MV-4-11 (cell line): ENCODE measurements at regions not wholly inside any gene's neighbourhood (a gene's known extent, or its start where the extent isn't known, plus 50 kb on each side); places are given as distances from the start of the nearest gene placed in this dataset.
A peak's percentile ranks its signal among the peaks of the same experiment; 100 is the strongest.
"Not testable (repeated sequence)": the region's sequence is repeated elsewhere in the genome, so short reads cannot be mapped to it uniquely, and the experiment has no call there.

Source experiments
- DNase-seq: peaks from one replicate; lab custom pipeline; 2025; lab: John Stamatoyannopoulos, UW

DNA sequence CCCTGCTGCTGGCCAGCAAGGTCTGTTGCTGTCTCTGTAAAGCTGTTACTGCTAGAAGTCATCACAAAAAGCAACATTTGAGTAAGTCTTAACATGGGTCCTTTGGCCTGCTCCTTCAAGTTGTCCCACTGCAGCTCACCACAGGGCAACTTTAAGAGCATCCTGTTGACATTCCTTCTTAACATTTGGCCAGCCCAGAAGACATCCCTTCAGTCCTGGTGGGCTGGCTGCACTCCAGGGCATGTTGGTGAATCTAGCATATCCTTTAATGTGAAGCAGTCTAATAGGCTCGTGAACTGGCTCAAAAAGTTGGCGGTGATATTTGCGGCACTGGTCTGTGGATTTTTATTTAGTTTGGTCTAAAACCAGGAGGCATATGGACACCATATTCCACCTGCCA lies 92.2 kb upstream of the MAML3 start:
- DNase-seq: no peak

DNA sequence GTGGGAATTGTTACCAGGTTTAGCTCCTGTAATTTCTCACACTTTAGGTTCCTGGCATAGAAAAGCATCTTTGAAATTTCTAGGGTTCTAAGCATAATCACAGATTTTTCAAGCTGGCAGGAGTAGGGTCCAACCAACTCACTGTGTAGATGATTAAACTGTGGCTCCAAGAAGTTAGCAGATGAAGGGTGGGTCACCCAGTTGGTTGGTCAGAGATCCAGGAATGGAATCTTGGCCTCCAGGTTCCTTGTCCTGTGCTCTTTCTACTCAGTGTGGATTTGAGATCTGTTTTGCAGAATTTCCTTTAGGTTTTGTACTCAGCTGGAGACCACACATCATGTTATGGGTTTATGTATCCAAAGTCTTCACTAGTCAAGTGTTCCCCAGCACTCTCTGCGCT lies 90.3 kb upstream of the MAML3 start:
- no peak for DNase-seq

DNA sequence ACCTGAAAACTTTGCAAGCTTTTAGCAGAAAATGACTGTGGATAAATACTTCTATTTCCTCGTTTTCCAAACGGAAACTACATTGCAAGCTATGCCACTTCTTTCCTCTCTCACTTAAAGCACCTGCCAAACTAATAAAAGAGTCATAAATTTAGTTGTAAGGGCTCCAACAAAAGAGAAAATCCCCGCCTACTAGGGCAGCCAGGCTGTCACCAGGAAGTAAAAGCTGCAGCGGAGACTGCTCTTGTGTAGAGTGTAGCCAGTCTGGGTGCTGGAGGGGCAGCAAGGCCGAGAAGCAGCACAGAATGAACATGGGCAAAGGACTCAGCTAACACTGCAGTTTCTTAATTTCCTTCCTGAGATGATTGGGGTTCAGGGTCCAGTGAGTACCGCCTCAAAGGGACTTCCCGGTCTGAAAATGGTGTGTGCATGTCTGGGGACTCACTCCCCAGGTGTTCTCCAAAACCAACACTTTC lies 89.3 kb upstream of the MAML3 start:
- DNase-seq: peak; percentile 76

DNA sequence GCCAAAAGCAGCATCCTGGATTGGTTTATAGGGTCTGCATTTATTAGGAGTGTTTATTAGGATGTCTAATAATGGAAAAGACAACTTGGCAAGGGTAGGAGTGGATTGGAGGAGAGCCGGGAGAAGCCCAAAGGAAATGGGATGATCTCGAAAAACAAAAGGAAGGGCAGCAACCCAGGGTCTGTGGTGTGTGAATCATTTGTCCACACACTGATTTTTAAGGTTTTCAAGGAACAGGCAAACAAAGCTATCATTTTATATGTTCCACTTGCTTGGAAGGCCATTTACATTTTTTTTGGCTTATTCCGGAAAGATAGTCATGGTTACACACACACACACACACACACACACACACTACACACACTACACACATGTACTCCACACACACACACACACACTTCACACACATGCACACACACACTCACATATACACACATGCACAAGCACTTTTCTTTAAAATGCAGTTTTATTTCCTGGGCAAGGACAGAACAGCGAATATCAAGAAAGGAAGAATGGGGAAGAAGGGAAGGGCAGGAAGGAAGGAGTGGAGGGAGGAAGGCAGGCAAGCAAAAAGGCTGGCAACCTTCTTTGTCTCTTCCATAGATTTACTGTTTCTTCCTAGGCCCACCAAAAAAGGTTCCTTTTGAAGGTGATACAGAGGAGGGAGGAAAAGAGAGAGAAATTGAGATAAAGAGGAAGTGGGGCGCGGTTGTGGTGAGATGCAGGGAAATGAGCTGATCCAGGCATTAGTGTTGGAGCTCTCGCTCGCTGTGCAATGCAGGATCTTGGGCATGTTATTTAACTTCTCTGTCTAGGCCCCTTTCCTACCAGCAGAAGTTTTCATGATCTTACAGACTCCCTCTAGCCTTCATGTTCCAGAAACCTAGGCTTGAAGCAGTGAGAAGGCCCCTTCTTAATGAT lies 88.6 kb upstream of the MAML3 start:
- peak; percentile 88 for DNase-seq

DNA sequence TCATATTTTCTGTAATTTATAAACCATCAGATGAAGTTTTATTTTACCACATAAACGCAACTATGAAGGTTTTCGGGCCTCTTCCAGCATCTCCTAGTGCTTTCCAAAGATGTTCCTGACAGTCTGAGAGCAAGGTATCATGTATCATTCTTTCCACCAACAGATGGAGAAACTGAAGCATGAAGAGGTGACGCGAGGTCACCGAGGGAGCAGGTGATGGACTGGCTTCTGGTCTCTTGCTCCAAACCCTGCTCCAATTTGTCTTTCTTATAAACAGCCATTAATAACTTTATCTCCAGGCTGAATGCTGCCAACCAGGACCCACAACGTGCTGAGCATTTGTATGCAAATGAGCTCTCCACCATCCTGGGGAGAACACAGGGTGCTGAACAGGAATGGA lies 86.3 kb upstream of the MAML3 start:
- no peak for DNase-seq

DNA sequence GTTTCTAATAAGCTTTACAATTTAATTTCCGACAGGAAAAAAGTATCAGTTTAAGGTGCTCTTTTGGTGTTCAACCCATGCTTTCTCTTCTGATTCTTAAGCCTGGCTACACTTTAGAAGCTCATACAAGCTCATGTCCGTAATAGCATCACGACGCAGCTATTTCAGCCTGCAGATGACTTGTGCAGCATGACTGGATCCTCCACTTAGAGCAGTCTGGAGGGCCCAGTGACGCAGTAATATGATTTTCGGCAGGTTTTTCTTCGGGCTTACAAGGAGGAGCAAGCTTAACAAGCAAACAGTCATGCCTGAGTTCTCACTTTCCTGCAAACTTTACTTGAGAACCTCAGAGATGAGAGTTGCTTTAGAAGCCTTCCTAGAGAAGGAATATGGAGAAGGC lies 85.3 kb upstream of the MAML3 start:
- no peak for DNase-seq

DNA sequence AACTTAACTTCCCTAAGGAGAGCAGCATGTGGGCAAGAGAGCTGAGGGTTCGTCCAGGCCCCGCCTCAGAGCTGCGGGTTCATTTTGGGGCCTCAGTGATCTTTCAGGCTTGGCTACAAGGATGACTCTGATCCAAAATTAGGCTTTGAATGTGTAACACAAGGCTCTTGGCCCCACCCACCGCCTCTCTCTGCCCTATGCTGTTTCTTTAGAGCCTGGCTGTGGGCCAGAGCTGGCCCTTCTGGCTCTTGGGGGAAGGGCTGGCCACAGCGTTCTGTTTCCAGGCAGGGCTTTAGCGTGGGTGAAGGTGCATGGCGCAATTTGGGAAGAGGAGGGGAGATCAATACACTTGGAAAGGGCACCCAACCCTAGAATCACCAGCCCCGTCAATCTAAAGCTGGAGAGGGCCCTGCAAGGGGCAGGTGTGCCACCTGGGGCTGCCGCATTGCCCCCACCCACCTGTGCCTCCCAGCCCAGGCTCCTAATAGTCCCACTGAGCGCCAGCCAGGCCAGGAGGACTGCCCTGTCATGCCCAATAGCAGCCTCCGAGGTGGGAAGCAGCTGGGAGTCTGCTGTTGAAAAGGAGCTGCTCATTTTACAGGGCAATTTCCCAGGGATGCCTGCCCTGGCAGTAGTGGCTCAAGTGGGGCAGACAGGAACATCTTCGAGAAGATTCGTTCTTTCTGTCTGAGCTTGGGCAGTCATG lies 84.5 kb upstream of the MAML3 start:
- DNase-seq: peak; percentile 99

DNA sequence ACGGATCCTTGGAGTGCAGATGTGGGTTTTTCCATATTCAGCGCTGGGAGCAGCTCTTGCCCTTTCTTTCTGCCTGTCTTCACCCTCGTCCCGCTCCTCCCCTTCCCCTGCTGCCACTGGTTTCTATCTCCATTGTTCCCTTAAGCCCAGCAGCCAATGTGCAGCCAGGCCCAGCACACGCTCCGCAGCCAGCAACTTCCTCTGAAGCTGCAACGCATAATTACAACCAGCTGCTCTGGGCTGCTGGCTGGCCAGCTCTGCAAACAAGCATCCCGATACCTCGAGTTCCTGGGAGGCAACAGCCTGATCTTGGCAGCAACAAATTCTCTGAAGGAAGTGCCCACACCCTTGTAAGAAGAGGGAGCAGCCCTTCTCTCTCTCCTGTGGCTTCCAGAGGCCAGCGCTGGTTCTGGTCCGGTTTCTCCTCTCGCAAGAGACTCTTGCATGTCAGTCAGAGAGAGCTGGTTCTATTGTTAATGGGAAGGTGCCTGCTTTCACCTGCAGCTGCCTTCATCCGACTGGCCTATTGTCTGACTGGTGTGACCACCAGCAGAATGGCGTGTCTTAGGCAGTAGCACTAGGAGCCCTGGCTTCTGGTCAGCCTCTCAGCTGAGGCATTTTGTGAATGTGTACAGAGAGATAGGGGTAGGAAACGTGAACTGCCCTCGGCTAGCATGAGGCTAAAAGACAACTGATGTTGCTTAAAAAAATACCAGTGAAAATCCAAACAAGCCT lies 83.8 kb upstream of the MAML3 start:
- peak; percentile 88 for DNase-seq

DNA sequence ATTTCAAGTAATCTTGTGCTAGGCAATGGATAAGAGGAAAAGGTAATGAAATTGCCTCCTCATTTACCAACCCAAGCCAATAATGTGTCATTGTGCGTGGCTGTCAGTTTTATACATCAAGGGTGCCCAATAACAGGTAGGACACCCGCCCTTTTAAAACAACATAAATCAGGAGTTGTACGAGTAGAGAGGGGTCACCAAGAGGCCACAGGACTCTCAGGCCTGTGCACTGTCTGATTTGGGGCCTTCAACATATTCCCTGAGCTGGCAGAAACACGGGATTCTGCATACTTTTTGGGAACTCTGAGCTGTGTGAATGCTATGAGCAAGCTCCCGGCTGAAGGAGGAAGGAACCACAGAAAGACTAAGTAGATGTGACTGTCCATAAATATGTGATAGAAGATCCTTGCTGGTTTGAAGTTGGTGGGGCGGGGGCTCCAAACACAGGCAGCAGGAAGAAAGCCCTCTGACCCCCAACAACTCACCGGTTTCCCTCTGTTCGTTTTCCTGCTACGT lies 82.7 kb upstream of the MAML3 start:
- no peak for DNase-seq

DNA sequence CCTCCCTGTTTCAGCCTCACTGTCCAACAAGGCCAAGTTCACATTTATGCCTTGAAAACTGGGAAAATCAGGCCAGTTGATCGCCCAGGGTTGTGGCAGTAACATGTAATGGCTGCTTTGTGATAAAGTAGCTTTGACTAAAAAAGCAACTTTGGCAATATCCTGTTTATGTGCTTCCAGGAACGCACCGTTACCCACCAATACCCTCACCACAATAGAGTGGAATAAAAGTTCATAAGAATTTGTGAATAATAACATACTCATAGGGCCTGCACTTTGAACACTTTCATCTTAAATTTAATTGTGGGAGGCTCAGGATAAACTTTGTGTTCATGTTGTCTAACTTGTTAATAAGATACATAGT lies 80.7 kb upstream of the MAML3 start:
- DNase-seq: no peak

DNA sequence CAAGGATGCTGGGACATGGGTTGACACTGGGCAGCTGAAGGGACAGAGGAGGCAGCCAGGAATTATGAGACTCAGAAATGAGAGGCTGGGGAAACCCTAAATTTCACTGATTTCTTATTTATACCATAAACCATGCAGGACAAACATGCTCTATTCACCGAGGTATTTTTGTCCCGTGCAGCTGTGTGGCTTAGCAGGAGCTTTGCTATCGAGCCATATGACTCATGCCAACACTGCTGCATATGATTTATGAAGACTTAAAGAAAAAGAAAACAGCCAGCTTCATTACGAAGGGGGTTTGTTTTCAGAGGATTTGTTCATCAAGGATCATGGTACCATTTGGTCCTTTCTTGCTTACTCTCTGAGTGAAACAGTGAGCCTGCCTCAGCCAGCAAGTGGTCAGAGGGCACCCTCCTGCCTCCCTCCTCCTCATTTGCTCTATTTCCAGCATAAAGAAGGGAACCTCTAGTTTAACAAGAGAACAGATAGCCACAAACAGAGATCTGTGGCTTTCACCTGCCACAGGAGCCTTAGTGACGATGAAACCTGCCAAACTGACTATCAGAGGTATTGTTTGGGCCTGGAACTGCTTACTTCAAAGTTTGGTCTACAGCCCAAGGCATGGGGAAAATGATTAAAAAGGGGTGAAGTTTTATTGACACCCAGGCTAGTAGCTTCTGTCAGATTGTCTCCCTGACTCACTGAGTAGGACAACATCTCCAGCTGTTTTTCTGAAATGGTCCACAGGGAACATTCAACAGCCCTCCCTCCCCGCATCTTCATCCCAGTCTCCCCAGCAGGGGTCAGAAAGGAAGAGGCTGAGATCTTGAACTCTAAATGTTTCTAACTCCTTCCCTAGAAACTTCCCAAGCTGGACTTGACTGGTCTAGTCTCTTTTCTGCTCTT lies 80.1 kb upstream of the MAML3 start:
- DNase-seq: peak; percentile 81

DNA sequence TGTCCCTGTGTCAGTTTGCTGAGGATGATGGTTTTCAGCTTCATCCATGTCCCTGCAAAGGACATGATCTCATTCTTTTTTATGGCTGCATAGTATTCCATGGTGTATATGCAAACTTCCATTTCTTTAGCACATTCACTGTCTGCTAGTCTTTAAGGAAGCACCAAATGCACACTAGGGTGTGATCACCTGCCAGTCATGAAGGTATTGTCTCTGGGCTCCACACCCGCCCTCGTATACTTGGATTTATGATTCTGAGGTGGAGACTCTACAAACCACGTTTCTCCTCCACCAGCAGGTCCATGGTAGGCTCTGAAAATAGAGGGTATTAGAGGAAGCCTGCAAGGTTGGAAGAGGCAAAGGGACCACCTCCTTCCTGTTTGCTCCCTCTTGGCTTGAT lies 75.9 kb upstream of the MAML3 start:
- DNase-seq: no peak

DNA sequence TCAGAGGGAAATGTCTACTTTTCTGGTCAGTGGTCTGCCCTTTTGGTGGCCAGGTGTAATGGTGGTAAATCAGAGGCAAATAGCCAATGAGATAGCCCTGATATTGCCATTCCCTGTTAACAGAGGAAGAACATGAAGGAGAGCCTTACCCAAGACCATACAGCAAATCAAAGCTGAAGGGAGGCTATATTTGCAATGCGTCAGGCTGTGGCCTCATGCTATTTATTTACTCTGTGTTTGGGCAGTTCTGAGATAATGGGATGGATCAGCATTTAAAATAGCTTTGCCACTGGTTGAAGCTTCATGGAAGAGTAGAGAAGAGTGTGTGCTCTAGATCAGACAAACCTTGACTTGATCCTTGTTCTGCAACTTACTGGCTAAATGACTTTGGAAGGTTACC lies 73.3 kb upstream of the MAML3 start:
- DNase-seq: no peak

DNA sequence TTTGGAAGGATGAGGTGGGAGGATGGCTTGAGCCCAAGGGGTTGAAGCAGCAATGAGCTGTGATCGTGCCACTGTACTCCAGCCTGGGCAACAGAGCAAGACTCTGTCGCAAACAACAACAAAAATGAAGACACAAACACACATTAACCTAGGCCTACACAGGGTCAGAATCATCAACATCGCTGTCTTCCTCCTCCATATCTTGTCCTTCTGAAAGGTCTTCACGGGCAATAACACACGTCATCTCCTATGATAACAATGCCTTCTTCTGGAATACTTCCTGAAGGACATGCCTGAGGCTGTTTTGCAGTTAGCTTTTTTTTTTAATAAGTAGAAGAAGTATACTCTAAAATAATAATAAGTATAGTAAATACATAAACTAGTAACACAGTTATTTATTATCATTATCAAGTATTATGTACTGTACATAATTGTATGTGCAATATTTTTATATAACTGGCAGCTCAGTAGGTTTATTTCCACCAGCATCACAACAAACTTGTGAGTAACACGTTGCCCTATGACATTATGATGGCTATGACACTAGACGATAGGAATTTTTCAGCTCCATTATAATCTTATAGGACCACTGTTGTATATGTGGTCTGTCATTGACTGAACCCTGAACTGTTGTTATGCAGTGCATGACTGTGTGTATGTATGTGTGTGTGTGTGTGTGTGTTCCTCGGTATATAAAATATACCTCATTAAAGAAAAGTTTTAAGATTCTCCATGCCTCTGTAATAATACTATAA lies 69.2 kb upstream of the MAML3 start:
- no peak for DNase-seq

DNA sequence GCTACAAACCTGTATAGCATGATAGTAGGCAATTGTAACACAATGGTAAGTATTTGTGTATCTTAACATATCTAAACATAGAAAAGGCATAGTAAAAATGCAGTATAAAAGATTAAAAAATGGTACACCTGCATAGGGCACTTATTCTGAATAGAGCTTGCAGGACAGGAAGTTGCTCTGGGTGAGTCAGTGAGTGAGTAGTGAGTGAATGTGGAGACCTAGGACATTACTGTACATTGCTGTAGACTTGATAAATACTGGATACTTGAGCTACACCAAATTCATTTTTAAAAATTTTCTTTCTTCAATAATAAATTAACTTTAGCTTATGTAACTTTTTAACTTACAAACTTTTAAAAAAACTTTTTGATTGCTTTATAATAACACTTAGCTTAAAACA lies 68.2 kb upstream of the MAML3 start:
- DNase-seq: no peak

DNA sequence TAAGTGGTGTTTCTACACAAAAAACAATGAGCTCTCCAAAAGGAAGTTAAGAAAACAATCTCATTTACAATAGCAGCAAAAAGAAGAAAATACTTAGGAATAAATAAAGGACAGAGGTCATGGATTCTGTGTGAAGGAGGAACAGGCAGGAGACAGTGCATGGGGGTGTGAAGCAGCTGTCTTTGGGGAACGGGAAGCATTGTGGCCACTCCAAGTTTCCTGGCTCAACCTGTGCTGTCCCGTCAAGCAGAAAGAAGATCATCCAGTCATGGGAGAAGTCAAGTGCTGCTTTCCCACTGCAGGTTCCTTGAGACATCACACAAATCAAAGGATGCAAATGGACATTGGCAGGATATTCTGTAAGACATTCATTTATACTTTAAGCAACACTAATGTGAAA lies 66.1 kb upstream of the MAML3 start:
- DNase-seq: no peak

DNA sequence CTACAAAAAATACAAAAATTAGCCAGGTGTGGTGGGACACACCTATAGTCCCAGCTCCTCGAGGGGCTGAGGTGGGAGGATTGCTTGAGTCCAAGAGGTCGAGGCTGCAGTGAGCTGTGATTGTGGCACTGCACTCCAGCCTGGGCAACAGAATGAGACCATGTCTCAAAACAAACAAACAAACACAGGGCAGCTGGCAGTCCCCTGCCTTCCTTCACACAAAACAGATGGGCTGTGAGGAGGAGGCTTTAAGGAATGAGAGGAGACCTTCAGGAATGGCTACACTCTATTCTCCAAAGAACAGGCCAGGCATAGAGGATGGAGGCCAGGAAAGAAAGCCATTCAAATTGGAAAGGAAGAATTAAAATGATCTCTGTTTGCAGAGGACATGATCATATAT lies 65.6 kb upstream of the MAML3 start:
- DNase-seq: no peak

DNA sequence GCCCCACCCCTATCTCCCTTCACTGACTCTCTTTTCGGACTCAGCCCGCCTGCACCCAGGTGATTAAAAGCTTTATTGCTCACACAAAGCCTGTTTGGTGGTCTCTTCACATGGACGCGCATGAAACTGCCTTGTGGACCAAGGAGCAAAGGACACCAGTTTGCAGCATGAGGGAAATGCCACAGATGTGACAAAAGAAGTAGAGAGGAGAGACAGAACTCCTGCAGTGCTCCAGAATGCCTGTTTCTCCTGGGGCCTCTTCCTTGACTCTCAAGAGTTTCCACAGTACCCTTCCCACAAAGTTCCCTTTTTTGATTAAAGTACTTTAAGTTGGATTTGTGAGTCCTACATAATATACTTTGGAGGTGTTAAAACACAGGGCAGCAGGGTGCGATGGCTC lies 65.1 kb upstream of the MAML3 start:
- not testable (repeated sequence) for DNase-seq

DNA sequence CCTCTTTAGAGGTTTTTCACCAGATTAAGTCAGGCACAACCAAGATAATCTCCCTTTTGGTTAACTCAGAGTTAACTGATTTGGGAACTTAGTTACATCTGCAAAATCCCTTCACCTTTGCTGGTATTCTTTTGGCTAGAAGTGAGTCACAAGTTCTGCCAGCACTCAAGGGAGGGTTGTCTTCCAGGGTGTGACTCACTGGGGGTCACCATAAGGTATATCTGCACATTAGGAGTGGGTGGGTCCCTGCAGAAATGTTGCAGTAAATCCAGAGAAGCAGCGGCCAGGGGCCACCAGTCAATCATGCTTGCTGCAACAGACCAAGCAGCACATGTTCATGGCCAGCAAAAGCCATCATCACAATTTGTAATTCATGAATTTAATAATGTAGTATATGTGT lies 59.8 kb upstream of the MAML3 start:
- no peak for DNase-seq

DNA sequence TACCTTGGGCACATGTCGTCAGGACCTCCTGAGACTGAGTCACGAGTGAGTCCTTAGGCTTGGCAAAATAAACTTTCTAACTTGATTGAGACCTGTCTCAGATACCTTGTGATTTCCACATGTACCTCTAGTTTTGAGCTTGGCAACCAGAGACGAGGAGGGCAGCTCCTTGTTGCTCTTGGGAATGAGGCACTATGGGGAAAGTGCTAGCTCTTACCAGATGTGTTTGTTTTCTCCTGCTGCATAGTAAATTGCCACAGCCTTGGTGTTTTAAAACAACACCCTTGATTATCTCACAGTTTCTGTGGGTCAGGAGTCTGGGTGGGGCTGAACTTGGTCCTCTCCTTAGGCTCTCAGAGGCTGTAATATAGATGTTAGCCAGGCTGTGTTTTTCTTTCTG lies 59.1 kb upstream of the MAML3 start:
- DNase-seq: no peak

DNA sequence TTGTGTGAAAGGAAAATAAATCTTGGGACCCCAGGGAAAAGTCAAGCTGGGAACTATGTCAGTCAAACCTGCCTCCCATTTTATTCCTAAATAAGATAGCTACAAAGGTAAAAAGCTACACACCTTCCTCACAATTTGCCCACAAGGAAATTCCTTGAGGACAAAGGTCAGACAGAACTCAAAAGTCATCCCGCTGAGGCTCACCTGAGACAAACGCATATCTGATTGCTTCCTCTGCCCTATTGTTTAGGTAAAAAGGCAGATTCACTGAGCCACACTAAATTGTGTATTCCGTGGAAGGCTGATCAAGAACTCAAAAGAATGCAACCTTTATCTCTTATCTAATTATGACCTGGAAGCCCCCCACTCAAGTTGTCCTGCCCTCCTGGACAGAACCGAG lies 58.7 kb upstream of the MAML3 start:
- DNase-seq: no peak
